Thymus (tissue), 11 donors: ENCODE measurements at regions not wholly inside any gene's neighbourhood (a gene's known extent, or its start where the extent isn't known, plus 50 kb on each side); places are given as distances from the start of the nearest gene placed in this dataset.
A peak's percentile ranks its signal among the peaks of the same experiment; 100 is the strongest.
"Not testable (repeated sequence)": the region's sequence is repeated elsewhere in the genome, so short reads cannot be mapped to it uniquely, and the experiment has no call there.

Experiments used
- DNase-seq, 9 donors: peaks; one replicate each; pipeline ENCODE4 v3.0.0-alpha.2; 2013; ENCODE audit warnings: low spot score in 9 of 9, low read depth in 6 of 9, missing footprints in 1 of 9
- H3K27ac ChIP-seq, 2 donors: one replicate each; pipeline ENCODE4 v1.5.1; 2013; ENCODE audit warnings: control low read depth in 1 of 2, low read depth in 1 of 2, low read length in 1 of 2, mild to moderate bottlenecking in 1 of 2, moderate library complexity in 1 of 2
- H3K27me3 ChIP-seq, 2 donors: one replicate each; pipeline ENCODE4 v1.5.1; 2013; ENCODE audit warnings: low read length in 1 of 2; ENCODE audit not compliant: control insufficient read depth in 2 of 2, insufficient read depth in 1 of 2
- H3K36me3 ChIP-seq, 2 donors: one replicate each; pipeline ENCODE4 v1.5.1; 2013; ENCODE audit warnings: low read length in 1 of 2, mild to moderate bottlenecking in 1 of 2, moderate library complexity in 1 of 2; ENCODE audit not compliant: control insufficient read depth in 2 of 2, insufficient read depth in 2 of 2
- H3K4me1 ChIP-seq, 2 donors: one replicate each; pipeline ENCODE4 v1.5.1; 2013; ENCODE audit warnings: low read length in 2 of 2; ENCODE audit not compliant: control insufficient read depth in 2 of 2, insufficient read depth in 2 of 2
- H3K4me3 ChIP-seq, 2 donors: one replicate each; pipeline ENCODE4 v1.5.1; 2013; ENCODE audit warnings: low read length in 2 of 2, control low read depth in 1 of 2, mild to moderate bottlenecking in 1 of 2
- H3K9me3 ChIP-seq, 2 donors: one replicate each; pipeline ENCODE4 v1.5.1; 2013; ENCODE audit warnings: low read length in 1 of 2, mild to moderate bottlenecking in 1 of 2; ENCODE audit not compliant: control insufficient read depth in 2 of 2, insufficient read depth in 1 of 2
- WGBS: extraction: QIAGEN DNeasy Blood & Tissue Kit; methylation state at CpG from one replicate; pipeline ENCODE4 v1.1.7; 2013; 5-methylcytosine and 5-hydroxymethylcytosine counted together
- donor health status: healthy.

DNA sequence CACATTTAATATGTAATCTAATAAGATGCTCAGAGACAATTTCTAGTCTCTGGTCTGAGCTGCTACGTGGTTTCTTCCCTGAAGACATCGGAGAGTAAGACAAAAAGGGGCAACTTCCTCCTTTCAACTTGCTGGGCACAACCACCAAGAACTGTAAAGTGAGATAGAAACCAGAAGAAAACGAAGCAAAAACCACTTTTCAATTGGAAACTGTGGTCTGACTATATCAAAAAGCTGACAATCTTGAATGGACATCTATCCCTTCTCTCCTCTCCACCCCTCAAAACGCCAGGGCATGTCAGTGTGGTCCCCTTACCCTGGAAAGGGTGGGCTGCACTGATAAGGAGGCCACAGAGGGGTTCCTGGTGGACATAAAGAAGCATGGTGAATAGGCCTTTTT, 269.1 kb downstream of the CD83 start:
- WGBS, result 8% methylated on average over 4 of the region's 4 CpGs
- H3K36me3 ChIP-seq, result no peaks in the 10 kb centered on the region
- DNase-seq, result peak in 1 of 9 donors; percentile 55
- H3K4me1 ChIP-seq, result peaks cover 30 to 48% of the 10 kb centered on the region in 2 donors
- H3K9me3 ChIP-seq, result no peaks in the 10 kb centered on the region
- H3K27me3 ChIP-seq, result no peaks in the 10 kb centered on the region
- no peak overlapping the region for H3K27ac ChIP-seq
- no peak overlapping the region for H3K4me3 ChIP-seq

DNA sequence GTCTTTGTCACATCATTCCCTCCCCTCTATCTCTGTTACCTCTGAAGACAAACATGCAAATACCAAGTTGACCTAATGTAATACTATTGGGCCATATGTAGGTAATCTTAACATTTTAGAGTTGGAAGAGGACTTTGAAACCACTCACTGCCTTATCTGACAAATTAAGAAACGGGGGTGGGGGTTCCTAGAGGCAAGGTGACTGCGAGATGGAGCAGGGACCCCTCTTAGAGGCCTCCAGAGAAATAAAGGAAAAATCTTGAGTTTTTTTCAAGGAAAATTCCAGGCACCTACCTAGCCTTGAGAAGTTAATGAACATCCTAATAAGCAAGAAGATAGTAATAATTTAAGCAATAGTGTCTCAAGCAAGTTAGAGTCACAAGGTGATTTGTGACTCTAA, 270.8 kb downstream of the CD83 start:
- H3K27me3 ChIP-seq, result no peaks in the 10 kb centered on the region
- 98% methylated on average over 2 of the region's 2 CpGs for WGBS
- DNase-seq, result no peak
- no peak overlapping the region for H3K4me3 ChIP-seq
- peaks cover 13 to 31% of the 10 kb centered on the region in 2 donors for H3K4me1 ChIP-seq
- H3K36me3 ChIP-seq, result no peaks in the 10 kb centered on the region
- H3K27ac ChIP-seq, result no peak overlapping the region
- no peaks in the 10 kb centered on the region for H3K9me3 ChIP-seq

DNA sequence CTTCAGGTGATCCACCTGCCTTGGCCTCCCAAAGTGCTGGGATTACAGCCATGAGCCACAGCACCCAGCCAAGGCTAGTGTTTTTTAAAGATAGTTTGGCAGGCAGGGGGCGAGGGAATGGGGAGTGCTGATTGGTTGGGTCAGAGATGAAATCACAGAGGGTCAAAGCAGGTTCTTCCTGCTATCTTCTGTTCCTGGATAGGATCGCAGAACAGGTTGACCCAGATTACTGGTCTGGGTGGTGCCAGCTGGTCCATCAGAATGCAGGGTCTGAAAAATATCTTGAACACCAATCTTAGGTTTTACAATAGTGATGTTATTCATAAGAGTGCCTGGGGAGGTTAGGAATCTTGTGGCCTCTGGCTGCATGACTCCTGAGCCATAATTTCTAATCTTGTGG, 272.2 kb downstream of the CD83 start:
- H3K9me3 ChIP-seq, H3K4me3 ChIP-seq, H3K27ac ChIP-seq, DNase-seq, H3K27me3 ChIP-seq, H3K36me3 ChIP-seq: not testable (repeated sequence)
- H3K4me1 ChIP-seq, result peaks cover 13 to 21% of the 10 kb centered on the region in 2 donors
- WGBS, result 99% methylated on average over 2 of the region's 2 CpGs

DNA sequence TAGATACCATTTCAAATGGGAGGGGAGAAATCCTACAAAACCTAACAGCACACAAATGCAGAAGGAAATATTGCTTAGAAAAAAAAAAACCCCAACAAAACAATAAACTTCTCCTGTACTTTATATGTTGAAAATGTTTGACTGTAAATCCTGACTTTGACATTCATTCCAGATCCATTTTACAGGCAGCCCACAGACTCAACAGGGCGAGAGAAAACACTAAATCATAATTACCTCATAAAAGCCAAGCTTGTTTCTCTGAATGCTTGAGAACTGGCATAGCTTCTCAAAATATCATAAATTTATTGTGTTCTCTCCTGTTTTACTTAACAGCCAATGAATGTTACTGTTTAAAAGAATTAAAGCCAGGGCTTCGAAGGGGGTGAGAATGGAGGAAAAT, 273.2 kb downstream of the CD83 start:
- WGBS, result 96% methylated on average over 2 of the region's 2 CpGs
- Histone ChIP-seq H3K4me1 (peaks cover 14 to 26% of the 10 kb centered on the region in 2 donors), H3K9me3 (no peaks in the 10 kb centered on the region), H3K27ac (no peak overlapping the region), H3K4me3 (no peak overlapping the region), H3K27me3 (no peaks in the 10 kb centered on the region), H3K36me3 (no peaks in the 10 kb centered on the region)
- no peak for DNase-seq

DNA sequence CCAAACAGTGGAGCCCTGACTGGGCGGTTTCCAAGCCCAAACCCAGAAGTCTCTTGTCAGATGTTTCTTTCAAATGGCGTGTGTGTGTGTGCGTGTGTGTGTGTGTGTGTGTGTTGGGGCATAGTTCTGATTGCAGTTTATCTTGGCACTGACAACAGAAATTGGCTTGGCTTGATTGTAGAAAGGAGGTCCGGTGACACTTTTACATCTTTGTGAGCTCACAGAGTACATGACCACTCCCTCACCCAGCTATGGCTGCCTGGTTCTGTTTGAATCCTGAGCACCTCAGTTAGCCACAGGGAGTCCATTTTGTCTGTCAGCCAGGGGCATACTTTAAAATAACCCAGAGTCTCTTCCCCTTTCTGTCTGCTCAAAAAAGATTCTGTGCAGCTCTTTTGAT, 276.3 kb downstream of the CD83 start:
- H3K27me3 ChIP-seq, result no peaks in the 10 kb centered on the region

DNA sequence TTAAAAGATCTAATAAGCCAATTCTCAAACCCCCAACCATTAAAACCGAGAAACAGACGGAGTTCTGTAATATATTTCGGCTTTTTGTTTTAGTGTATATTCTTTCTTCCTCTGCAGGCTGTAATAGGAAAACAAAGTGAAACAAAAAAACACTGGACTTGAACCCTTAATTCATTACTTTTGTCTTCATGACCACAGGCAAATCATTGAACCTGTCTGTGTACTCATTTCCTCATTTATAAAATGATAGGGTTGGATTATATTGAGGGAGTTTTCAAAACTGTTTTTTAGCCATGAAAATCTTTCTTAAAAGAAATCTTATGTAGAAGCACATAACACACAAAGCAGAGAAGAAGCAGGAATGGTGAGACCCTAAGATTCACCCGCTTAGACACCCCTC, 278.8 kb downstream of the CD83 start:
- Histone ChIP-seq H3K9me3 (peaks cover 0 to 4% of the 10 kb centered on the region in 2 donors), H3K27me3 (no peaks in the 10 kb centered on the region), H3K4me3 (no peak overlapping the region), H3K36me3 (no peaks in the 10 kb centered on the region), H3K27ac (no peak overlapping the region), H3K4me1 (peaks cover 12 to 25% of the 10 kb centered on the region in 2 donors)
- WGBS, result 97% methylated on average over 4 of the region's 4 CpGs
- DNase-seq, result no peak

More for the DNA sequence above, 276.3 kb downstream of the CD83 start:
- Histone ChIP-seq H3K9me3 (no peaks in the 10 kb centered on the region), H3K4me1 (peaks cover 12 to 25% of the 10 kb centered on the region in 2 donors), H3K36me3 (no peaks in the 10 kb centered on the region), H3K27ac (no peak overlapping the region), H3K4me3 (no peak overlapping the region)
- no peak for DNase-seq
- WGBS, result 93% methylated on average over 4 of the region's 4 CpGs

DNA sequence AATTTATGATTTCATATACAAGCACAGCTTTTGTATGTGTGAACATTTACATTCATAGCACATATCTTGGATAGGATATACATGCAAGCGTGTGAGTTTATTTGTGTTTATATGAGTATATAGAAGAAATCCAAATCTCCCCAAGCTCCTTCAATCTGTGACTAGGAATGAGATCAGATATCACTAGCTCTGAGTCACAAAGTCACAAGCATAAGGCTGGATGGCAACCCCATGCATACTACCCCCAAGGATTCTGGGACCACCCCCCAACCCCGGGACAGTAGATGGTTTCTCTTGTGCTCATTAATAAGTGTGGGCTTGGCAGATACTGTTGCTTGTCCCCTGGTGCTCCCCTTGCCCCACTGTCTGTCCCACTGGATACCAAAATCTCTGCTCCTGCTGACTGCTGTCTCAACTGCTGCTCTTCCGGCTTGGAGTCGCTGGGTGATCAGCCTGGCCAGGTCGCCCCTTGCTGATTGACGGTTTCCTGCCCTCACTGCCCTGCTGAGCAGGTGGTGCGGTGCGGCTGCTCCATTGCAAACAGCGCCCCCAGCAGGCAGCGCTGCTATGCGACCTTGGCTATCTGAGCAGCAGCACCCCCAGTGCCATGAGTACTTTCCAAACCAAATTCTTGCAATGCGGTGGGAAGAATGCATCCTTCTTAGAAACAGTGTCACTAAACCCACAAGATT, 279.4 kb downstream of the CD83 start:
- no peak overlapping the region for H3K4me3 ChIP-seq
- H3K9me3 ChIP-seq, result peaks cover 0 to 8% of the 10 kb centered on the region in 2 donors
- peaks cover 12 to 25% of the 10 kb centered on the region in 2 donors for H3K4me1 ChIP-seq
- H3K27me3 ChIP-seq, result no peaks in the 10 kb centered on the region
- no peak overlapping the region for H3K27ac ChIP-seq
- no peaks in the 10 kb centered on the region for H3K36me3 ChIP-seq
- 42% methylated on average over 12 of the region's 12 CpGs for whole genome bisulfite sequencing
- DNase-seq, result peak in 4 of 9 donors; percentile 32 to 74 (median 62)

DNA sequence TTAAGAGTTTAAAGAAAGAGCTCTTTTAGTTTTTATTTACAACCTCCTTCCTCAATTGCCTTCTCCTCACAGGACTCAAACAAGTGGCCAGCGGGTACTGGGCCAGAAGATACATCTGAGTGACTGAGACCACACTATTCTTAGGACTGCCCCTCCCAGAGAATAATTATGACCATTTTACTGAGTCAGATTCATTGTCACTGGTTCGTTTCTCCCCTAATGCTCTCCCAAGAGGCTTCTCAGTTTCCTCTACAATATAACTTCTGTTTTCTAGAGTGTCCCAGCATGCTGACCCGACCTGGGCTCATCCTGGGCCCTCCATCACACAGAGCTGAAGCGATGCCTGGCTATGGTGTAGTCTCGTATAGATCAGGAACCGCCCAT, 279.9 kb downstream of the CD83 start:
- Histone ChIP-seq H3K4me1 (peaks cover 12 to 25% of the 10 kb centered on the region in 2 donors), H3K27ac (no peak overlapping the region), H3K27me3 (no peaks in the 10 kb centered on the region), H3K4me3 (no peak overlapping the region), H3K9me3 (peaks cover 0 to 8% of the 10 kb centered on the region in 2 donors), H3K36me3 (no peaks in the 10 kb centered on the region)
- no peak for DNase-seq
- 91% methylated on average over 6 of the region's 6 CpGs for WGBS

DNA sequence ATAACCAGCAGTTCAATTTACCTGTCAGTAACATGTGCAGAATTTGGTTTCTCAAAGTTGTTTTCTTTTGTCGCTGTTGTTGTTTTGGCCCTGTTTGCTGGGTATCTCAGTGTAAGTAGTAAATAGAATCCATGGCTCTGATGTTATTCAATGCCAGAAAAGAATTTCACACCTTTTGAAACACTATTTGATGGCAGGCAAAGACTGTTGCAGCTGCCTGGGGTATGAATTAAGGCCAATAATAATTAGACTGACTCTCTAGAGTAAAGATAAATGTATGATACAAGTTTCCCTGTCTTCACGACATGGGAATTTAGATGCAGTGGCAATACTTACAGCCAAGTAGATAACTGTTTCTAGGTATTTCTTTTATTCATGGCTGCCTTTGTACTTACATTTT, 281.4 kb downstream of the CD83 start:
- H3K27me3 ChIP-seq, result no peaks in the 10 kb centered on the region
- DNase-seq, result no peak
- H3K4me3 ChIP-seq, result no peak overlapping the region
- H3K4me1 ChIP-seq, result peaks cover 12 to 25% of the 10 kb centered on the region in 2 donors
- no peak overlapping the region for H3K27ac ChIP-seq
- H3K36me3 ChIP-seq, result no peaks in the 10 kb centered on the region
- peaks cover 0 to 8% of the 10 kb centered on the region in 2 donors for H3K9me3 ChIP-seq
- 95% methylated on average over 2 of the region's 2 CpGs for WGBS
